Neural cell (in vitro differentiated cells): ENCODE measurements at regions not wholly inside any gene's neighbourhood (a gene's known extent, or its start where the extent isn't known, plus 50 kb on each side); places are given as distances from the start of the nearest gene placed in this dataset.

Experiments
- EP300 ChIP-seq: fragments of 450-650 bp; conservative IDR thresholded peaks from 2 replicates; pipeline ENCODE4 v1.6.1; 2014; ENCODE audit warnings: antibody characterized with exemption, mild to moderate bottlenecking, moderate library complexity; ENCODE audit not compliant: poor library complexity, severe bottlenecking
- EZH2 ChIP-seq: fragments of 200-600, 300-800 bp; shearing (Covaris generic), sonication (generic); IDR thresholded peaks from 2 replicates; pipeline ENCODE4 v1.6.1; 2014; ENCODE audit warnings: antibody characterized with exemption, low read length, borderline replicate concordance, mild to moderate bottlenecking; ENCODE audit not compliant: insufficient read depth, poor library complexity, severe bottlenecking
- POLR2AphosphoS5 ChIP-seq: IDR thresholded peaks from 2 replicates; pipeline ENCODE4 v1.6.1; 2012
- SMC3 ChIP-seq: fragments of 450-650 bp; conservative IDR thresholded peaks from 2 replicates; pipeline ENCODE4 v1.6.1; 2014; ENCODE audit warnings: antibody characterized with exemption, mild to moderate bottlenecking, moderate library complexity; ENCODE audit not compliant: poor library complexity
- TAF1 ChIP-seq: IDR thresholded peaks from 2 replicates; pipeline ENCODE4 v1.6.1; 2012; ENCODE audit warnings: low read depth
- TF ChIP-seq, protein P1 (sequence below): IDR thresholded peaks from 2 replicates; pipeline ENCODE4 v1.6.1; 2012; ENCODE audit warnings: borderline replicate concordance
- TF ChIP-seq, protein P2 (sequence below): fragments of 450-650 bp; IDR thresholded peaks from 2 replicates; pipeline ENCODE4 v1.5.1; 2014; ENCODE audit warnings: antibody characterized with exemption, mild to moderate bottlenecking, moderate library complexity; ENCODE audit not compliant: poor library complexity, severe bottlenecking

DNA sequence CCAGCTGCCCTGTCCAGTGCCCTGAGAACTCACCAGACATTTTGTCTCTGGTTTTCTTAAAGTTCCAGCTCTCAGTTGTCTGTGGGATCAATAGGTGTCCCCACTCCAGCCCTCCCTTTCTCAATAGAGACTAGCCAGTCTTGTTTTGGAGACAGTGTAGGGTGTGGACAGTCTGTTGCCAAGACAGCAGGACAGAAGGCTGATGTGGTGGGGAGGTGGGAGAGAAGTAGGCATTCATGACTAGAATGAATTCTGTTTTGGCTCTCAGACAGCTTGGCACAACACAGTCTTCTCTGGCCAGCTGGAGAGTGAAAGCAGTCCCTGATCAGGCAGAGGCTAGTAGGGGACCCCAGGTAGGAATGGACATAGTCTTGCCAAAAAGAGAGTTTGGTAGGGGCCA, 467.0 kb upstream of the PODXL start:
- TF ChIP-seq, protein P1, sequence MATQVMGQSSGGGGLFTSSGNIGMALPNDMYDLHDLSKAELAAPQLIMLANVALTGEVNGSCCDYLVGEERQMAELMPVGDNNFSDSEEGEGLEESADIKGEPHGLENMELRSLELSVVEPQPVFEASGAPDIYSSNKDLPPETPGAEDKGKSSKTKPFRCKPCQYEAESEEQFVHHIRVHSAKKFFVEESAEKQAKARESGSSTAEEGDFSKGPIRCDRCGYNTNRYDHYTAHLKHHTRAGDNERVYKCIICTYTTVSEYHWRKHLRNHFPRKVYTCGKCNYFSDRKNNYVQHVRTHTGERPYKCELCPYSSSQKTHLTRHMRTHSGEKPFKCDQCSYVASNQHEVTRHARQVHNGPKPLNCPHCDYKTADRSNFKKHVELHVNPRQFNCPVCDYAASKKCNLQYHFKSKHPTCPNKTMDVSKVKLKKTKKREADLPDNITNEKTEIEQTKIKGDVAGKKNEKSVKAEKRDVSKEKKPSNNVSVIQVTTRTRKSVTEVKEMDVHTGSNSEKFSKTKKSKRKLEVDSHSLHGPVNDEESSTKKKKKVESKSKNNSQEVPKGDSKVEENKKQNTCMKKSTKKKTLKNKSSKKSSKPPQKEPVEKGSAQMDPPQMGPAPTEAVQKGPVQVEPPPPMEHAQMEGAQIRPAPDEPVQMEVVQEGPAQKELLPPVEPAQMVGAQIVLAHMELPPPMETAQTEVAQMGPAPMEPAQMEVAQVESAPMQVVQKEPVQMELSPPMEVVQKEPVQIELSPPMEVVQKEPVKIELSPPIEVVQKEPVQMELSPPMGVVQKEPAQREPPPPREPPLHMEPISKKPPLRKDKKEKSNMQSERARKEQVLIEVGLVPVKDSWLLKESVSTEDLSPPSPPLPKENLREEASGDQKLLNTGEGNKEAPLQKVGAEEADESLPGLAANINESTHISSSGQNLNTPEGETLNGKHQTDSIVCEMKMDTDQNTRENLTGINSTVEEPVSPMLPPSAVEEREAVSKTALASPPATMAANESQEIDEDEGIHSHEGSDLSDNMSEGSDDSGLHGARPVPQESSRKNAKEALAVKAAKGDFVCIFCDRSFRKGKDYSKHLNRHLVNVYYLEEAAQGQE, result no peak
- TF ChIP-seq, protein P2, sequence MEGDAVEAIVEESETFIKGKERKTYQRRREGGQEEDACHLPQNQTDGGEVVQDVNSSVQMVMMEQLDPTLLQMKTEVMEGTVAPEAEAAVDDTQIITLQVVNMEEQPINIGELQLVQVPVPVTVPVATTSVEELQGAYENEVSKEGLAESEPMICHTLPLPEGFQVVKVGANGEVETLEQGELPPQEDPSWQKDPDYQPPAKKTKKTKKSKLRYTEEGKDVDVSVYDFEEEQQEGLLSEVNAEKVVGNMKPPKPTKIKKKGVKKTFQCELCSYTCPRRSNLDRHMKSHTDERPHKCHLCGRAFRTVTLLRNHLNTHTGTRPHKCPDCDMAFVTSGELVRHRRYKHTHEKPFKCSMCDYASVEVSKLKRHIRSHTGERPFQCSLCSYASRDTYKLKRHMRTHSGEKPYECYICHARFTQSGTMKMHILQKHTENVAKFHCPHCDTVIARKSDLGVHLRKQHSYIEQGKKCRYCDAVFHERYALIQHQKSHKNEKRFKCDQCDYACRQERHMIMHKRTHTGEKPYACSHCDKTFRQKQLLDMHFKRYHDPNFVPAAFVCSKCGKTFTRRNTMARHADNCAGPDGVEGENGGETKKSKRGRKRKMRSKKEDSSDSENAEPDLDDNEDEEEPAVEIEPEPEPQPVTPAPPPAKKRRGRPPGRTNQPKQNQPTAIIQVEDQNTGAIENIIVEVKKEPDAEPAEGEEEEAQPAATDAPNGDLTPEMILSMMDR, result no peak
- TF ChIP-seq POLR2AphosphoS5, result no peak
- no peak for TF ChIP-seq EZH2
- no peak for TF ChIP-seq EP300
- TF ChIP-seq TAF1, result no peak
- TF ChIP-seq SMC3, result no peak
